NCI-H460 (cell line): ENCODE measurements at regions not wholly inside any gene's neighbourhood (a gene's known extent, or its start where the extent isn't known, plus 50 kb on each side); places are given as distances from the start of the nearest gene placed in this dataset.

Experiments
- DNase-seq: peaks from one replicate; pipeline ENCODE4 v3.0.0-alpha.2; 2016; ENCODE audit warnings: low read depth; ENCODE audit errors: extremely low read depth

- no peak for DNase-seq
These were observed 702.4 kb upstream of the RAB6C start for GRCh38 chr2:129276978-129277584.

GRCh38 chr2:129277585-129277981, 701.9 kb upstream of the RAB6C start:
- no peak for DNase-seq

GRCh38 chr2:129281791-129282530, 697.5 kb upstream of the RAB6C start:
- DNase-seq = no peak

GRCh38 chr2:129285012-129285411, 694.5 kb upstream of the RAB6C start:
- DNase-seq = no peak

- DNase-seq = no peak
These were observed 686.1 kb upstream of the RAB6C start for GRCh38 chr2:129293326-129293725.

GRCh38 chr2:129296396-129296795, 683.1 kb upstream of the RAB6C start:
- no peak for DNase-seq

- no peak for DNase-seq
These were observed 682.7 kb upstream of the RAB6C start for GRCh38 chr2:129296806-129297205.

GRCh38 chr2:129297430-129297829, 682.0 kb upstream of the RAB6C start:
- no peak for DNase-seq

- DNase-seq = no peak
These were observed 680.1 kb upstream of the RAB6C start for GRCh38 chr2:129299338-129299737.

GRCh38 chr2:129299756-129300155, 679.7 kb upstream of the RAB6C start:
- DNase-seq = no peak

GRCh38 chr2:129300456-129300855, 679.0 kb upstream of the RAB6C start:
- no peak for DNase-seq

- no peak for DNase-seq
These were observed 678.0 kb upstream of the RAB6C start for GRCh38 chr2:129301431-129301913.

- no peak for DNase-seq
These were observed 677.4 kb upstream of the RAB6C start for GRCh38 chr2:129302106-129302505.

- no peak for DNase-seq
These were observed 676.8 kb upstream of the RAB6C start for GRCh38 chr2:129302561-129303183.

- no peak for DNase-seq
These were observed 665.3 kb upstream of the RAB6C start for GRCh38 chr2:129314120-129314519.

GRCh38 chr2:129318581-129319421, 660.7 kb upstream of the RAB6C start:
- DNase-seq = no peak

- DNase-seq = no peak
These were observed 660.1 kb upstream of the RAB6C start for GRCh38 chr2:129319422-129319717.

GRCh38 chr2:129320288-129320687, 659.2 kb upstream of the RAB6C start:
- DNase-seq = no peak

- DNase-seq = no peak
These were observed 655.1 kb upstream of the RAB6C start for GRCh38 chr2:129324349-129324748.

- no peak for DNase-seq
These were observed 654.3 kb upstream of the RAB6C start for GRCh38 chr2:129325151-129325550.

- DNase-seq = no peak
These were observed 649.9 kb upstream of the RAB6C start for GRCh38 chr2:129329574-129329973.
